NOMO-1 (cell line): ENCODE measurements at regions not wholly inside any gene's neighbourhood (a gene's known extent, or its start where the extent isn't known, plus 50 kb on each side); places are given as distances from the start of the nearest gene placed in this dataset.

Experiments
- DNase-seq, 2 experiments: peaks; one replicate each; lab custom pipeline; 2025; ENCODE audit not compliant: unreplicated experiment in 2 of 2; lab: John Stamatoyannopoulos, UW

DNA sequence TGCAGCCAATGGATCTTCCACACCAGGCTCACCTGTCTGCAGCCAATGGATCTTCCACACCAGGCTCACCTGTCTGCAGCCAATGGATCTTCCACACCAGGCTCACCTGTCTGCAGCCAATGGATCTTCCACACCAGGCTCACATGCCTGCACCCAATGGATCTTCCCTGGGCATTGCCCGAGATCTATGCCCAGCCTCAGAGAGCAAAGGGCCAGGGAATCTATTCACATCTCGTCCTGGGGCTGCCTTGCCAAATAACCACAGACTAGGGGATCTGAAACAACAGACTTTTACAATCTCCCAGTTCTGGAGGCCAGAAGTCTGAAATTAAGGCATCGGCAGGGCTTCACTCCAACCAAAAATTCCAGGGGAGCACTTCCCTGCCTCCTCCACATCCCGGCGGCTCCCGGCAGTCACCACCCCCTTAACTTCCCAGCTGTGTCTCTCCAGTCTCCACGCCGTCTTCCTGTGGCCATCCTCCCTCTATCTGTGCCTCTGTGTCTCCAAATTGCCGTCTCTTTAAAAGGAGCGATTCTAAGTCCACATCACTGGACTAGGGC lies 92.4 kb upstream of the PPP2R2D start:
- DNase-seq, result no peak

GRCh38 chr10:131810036-131810804 lies 90.6 kb upstream of the PPP2R2D start:
- DNase-seq, result no peak

DNA sequence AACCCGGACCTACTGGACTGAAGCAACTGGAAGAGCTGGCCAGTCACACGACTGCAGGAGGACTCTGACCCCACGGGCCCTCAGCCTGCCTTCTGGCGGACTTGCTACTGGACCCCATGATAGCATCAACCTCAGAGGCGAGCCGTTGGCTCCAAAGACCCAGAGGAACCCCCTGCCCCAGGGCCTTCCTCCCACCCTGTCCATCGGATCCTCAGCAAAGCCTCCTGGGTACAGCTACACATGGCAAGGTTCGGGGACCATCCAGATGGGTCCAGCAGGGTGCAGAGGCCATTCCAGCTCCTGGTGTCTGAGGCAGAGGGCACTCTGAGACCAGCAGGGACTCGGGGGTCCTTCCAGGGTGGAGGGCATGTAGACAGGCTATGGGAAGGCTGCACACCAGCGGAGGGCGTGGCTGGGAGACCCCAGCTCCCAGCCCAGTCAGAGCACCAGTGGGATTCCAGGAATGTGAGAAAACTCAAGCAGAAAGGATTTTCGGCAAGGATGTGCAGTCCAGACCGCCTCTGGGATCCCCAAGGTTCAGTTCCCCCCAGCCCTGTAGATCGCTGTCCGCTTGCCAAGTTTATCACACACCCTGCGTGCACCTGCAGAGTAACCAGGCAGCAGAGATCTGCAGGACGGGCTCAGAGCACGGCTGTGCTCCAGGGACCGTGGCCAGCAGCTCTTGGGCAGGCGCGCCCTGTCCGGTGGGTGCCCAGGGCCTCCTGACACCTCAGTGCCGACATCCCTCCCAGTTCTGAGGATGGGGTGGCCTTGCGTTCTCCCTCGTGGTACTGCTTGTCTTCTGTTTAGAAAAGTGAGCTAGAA lies 89.8 kb upstream of the PPP2R2D start:
- DNase-seq, result no peak

DNA sequence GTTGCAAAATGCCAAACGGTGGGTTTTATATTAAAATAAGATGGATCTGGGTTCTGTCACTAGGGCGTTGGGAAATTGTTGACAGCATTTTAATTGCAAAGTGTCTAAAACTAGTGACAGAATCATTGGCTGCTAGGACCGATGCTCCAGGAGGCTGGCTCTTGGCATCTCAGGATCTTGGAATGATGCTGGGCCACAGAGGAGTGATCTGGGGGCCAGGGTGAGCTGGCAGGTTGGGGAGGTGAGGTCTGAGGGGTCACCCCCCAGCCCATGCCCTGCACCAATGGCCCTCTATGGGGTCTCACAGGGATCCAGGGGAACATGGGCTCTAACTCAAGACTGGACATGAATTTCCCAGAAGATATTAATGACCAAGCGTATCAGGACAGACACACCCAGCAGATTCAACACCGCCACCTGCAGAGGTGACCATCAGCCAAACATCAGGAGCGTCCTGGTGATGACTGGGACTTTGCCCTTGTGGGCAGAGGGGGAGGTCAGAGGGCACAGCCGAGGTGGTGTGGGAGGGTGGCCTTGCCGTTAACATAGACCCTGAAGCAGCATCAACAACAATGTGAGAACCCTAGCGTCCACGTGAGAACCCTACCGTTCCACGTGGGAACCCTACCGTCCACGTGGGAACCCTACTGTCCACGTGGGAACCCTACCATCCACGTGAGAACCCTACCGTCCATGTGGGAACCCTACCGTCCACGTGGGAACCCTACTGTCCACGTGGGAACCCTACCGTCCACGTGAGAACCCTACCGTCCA lies 89.0 kb upstream of the PPP2R2D start:
- DNase-seq, result no peak

DNA sequence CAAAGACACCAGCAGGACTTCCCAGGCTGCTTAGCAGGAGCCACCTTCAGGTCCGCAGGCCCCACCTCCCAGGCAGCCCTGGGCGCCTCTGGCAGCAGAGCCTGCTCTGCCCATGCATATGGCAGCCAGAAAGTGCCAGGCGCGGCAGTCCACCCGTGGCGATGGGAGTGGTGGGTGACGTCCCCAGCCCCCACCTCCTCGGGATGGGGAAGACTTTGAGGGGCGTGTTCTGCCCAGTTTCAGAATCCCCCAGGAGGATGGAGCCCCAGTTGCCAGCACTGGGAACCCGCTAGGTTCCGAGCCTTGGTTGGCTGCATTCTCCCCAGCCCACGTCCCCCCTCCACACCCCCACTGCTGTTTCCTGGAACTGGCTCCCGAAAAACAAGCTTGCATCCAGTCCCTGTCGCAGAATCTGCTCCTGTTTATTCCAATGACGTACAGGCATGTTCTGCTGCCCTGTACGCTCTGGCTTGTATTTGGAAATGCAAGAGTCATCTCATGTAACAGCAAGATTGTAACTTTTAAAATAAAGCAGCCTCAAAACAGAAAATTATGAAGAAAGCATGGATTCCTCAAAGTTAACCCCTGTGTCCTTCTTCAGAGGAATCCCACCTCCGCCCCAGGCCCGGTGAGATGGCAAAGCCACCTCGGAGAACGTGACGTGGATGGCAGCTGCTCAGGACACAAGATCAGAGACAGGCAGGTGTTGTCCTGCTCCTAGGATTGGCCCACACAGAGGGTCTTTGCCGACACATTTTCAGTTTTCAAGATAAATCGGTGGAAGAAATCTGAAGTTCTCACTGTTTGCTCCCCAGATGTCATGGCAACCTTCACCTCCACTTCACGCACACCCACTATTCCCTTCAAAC lies 87.8 kb upstream of the PPP2R2D start:
- no peak for DNase-seq

GRCh38 chr10:131814567-131815265 lies 86.1 kb upstream of the PPP2R2D start:
- DNase-seq, result no peak

DNA sequence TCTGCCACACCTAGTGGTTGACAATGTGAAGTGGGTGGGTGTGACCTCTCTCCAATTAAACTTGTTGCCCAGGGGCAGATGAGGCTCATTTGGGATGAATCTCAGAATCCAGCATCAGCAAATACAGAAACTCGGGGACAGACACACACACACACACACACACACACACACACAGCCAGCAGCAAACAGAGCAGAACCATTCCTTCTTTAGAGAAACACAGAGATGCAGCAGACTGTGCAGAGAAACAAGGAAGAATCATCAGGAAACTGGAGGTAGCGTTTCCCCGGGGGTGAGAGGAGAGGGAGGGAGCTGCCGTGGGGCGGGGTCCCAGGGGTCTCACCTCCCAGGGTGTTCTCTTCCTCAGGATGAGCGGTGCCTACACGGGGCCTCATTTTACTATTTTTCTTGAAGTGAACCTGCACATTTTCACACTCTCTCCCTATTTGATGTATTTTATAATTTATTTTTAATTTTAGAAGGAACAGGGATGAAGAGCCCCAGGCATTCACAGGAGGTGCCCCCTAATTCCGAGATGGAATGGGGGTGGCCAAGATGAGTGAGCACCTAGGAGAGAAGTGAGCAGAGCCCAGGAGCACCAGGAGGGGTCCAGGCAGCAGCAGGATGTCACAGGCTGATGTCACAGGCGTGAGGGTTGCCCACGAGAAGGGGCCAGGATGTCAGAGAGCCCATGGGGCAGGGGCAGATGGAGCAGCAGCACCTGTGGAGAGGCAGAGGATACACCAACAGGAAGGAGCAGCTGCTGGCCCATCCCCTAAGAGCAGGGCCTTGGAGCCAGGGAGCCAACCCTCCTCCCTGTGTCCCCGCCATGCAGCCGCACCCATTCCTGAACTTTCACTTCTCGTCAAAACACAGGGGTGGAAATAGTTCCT lies 85.3 kb upstream of the PPP2R2D start:
- no peak for DNase-seq

DNA sequence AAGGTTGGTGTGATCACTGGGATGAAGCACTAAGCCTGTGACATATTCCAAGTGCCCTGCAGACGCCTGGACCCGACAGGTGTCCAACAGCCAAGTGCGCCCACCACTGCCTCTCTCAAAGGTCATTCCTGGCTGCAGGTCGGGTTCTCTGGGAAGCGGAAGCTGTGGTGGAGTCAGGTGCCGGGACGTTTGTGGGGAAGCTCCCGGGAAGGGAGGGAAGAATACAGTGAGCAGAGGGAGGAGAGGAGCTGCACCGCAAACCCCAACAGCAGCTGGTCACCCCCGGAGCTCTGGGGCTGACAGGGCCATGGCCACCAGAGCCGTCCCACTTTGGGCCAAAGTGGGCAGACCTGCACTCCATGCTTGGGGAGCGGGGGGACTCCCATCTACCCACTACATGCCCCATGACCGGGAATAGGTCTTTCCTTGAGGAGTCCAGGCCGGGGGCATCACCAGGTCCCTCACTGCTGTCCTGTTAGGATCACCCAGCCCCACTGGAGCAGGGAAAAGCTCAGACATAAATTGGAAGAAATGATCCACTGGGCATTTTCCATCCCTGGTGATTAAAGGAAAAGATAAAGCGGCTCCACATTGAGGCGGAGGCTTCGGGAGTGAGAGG lies 84.5 kb upstream of the PPP2R2D start:
- no peak for DNase-seq

GRCh38 chr10:131816941-131817700 lies 83.7 kb upstream of the PPP2R2D start:
- DNase-seq, result no peak

DNA sequence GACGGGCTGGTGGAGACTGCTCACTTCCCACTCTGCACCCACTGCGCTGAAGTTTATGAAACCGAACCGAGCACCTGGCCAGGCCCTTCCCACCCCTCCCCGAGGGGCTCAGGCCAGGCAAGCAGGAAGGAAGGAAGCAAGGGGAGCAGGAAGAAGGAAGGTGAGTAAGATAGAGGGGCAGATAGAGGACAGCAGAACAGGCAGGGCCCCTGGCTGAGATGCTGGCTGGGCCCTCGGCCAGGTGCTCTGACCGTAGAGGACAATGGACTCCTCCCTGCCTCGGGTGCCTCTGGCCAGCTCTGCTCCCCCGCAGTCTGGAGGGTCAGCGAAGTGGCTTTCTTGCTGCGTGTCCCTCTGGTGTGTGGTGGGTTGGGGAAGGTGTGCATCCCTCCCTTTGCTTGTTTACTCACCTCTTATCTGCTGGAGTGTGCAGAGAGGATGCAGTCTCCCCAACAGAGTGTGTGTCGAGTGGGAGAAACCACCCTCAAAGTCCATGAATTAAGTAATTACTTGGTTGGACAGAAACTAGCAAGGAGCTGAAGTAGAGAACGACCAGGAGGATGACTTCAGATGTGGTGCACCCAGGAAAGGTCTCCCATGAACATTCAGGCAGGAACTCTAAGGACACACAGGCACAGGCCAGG lies 82.8 kb upstream of the PPP2R2D start:
- no peak for DNase-seq

DNA sequence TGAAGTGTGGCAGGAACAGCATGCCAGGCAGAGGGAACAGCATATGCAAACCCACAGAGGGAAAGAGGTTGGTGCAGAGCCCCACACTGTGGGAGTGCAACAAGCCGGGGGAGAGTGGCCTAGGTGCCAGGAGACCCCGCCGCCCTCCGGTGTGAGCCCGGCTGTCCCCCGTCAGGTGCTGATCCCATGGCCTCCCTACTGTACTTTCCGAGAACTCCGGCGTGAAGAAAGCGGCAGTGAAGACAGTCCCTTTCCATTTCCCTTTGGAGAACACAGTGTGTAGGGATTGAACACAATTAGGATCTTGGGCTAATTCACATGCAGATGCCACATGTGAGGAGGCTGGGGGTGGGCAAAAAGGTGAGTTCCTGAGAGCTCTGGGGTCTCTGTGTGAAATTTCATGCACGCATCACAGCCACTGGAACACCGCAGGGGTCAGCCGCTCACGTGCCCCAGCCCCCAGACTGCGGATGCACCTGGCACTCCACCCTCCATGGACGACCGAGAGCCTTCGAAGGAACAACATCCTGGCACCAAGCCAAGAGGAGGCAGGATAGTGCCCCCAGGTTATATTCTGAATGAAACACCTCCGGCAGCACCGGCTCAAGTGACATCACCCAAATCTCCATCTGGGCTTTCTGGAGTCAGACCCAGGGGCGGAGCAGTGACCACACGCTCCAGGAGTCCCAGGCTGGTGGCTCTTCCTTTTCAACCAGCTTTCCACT lies 82.1 kb upstream of the PPP2R2D start:
- DNase-seq, result no peak

- DNase-seq, result no peak
These were observed 81.4 kb upstream of the PPP2R2D start for GRCh38 chr10:131819241-131820072.

DNA sequence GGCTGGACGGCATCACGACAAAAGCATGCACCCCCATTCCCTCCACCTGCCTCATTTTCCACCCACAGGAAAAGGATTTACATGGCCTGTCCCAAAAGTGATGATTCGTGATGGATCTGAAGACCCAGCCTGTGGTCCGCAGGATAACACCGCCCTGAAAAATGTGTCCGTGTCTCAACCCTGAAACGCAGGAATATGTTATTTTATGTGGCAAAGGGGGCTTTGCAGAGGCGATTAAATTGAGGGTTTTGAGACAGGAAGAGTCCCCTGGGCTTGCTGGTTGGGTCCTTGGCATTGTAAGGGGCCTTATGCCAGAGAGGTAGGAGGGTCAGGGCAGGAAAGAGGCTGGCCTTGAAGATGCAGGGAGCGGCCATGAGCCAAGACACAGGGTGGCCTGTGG lies 80.2 kb upstream of the PPP2R2D start:
- DNase-seq, result no peak

GRCh38 chr10:131821378-131822012 lies 79.3 kb upstream of the PPP2R2D start:
- no peak for DNase-seq
